Nephron (organoid): ENCODE measurements at regions not wholly inside any gene's neighbourhood (a gene's known extent, or its start where the extent isn't known, plus 50 kb on each side); places are given as distances from the start of the nearest gene placed in this dataset.
A peak's percentile ranks its signal among the peaks of the same experiment; 100 is the strongest.

Experiments
- H3K27ac Mint-ChIP-seq, 3 experiments: 2 replicates each; pipeline ENCODE4 v1.8.0; 2020; ENCODE audit warnings: mixed read lengths in 3 of 3, mild to moderate bottlenecking in 2 of 3, moderate library complexity in 1 of 3
- H3K27me3 Mint-ChIP-seq: 2 replicates; pipeline ENCODE4 v1.8.0; 2021; ENCODE audit warnings: low read depth, mild to moderate bottlenecking, moderate library complexity, mixed read lengths
- H3K36me3 Mint-ChIP-seq: 2 replicates; pipeline ENCODE4 v1.8.0; 2020; ENCODE audit warnings: low read depth, mixed read lengths
- H3K4me1 Mint-ChIP-seq: 2 replicates; pipeline ENCODE4 v1.8.0; 2020; ENCODE audit warnings: mixed read lengths
- H3K4me3 Mint-ChIP-seq, 3 experiments: 2 replicates each; pipeline ENCODE4 v1.8.0; 2020; ENCODE audit warnings: mild to moderate bottlenecking in 3 of 3, mixed read lengths in 3 of 3, moderate library complexity in 2 of 3
- H3K9me3 Mint-ChIP-seq: 2 replicates; pipeline ENCODE4 v1.8.0; 2020; ENCODE audit warnings: mixed read lengths
- TF ChIP-seq, protein P1 (sequence below), 3 experiments: fragments of 200-600 bp; sonication (generic); IDR thresholded peaks; one replicate each; pipeline ENCODE4 v1.5.0; 2021; ENCODE audit warnings: antibody characterized with exemption in 3 of 3; ENCODE audit not compliant: unreplicated experiment in 3 of 3

GRCh38 chr6:79798841-79799240 is 148.5 kb downstream of the ELOVL4 start:
- Mint-ChIP-seq H3K9me3 (no peaks in the 10 kb centered on the region), H3K4me3 (no peak overlapping the region), H3K36me3 (no peaks in the 10 kb centered on the region), H3K27ac (no peak overlapping the region), H3K4me1 (peaks cover 5% of the 10 kb centered on the region), H3K27me3 (no peaks in the 10 kb centered on the region)
- TF ChIP-seq, protein P1, sequence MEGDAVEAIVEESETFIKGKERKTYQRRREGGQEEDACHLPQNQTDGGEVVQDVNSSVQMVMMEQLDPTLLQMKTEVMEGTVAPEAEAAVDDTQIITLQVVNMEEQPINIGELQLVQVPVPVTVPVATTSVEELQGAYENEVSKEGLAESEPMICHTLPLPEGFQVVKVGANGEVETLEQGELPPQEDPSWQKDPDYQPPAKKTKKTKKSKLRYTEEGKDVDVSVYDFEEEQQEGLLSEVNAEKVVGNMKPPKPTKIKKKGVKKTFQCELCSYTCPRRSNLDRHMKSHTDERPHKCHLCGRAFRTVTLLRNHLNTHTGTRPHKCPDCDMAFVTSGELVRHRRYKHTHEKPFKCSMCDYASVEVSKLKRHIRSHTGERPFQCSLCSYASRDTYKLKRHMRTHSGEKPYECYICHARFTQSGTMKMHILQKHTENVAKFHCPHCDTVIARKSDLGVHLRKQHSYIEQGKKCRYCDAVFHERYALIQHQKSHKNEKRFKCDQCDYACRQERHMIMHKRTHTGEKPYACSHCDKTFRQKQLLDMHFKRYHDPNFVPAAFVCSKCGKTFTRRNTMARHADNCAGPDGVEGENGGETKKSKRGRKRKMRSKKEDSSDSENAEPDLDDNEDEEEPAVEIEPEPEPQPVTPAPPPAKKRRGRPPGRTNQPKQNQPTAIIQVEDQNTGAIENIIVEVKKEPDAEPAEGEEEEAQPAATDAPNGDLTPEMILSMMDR (IDR thresholded peaks at IDR 0.05; ENCODE audit: unreplicated experiment in 3 of 3): no peak

GRCh38 chr6:79797912-79798311 is 149.4 kb downstream of the ELOVL4 start:
- Mint-ChIP-seq H3K27me3 (no peaks in the 10 kb centered on the region), H3K36me3 (no peaks in the 10 kb centered on the region), H3K27ac (peak overlapping the region in 2 of 3 experiments; percentile 6 to 15), H3K4me1 (peaks cover 5% of the 10 kb centered on the region), H3K4me3 (no peak overlapping the region), H3K9me3 (no peaks in the 10 kb centered on the region)
- TF ChIP-seq, protein P1 (IDR thresholded peaks at IDR 0.05; ENCODE audit: unreplicated experiment in 3 of 3): no peak

- peak overlapping the region in 2 of 3 experiments; percentile 6 to 15 for H3K27ac Mint-ChIP-seq
- peaks cover 5% of the 10 kb centered on the region for H3K4me1 Mint-ChIP-seq
- TF ChIP-seq, protein P1 (IDR thresholded peaks at IDR 0.05; ENCODE audit: unreplicated experiment in 3 of 3): no peak
- no peaks in the 10 kb centered on the region for H3K36me3 Mint-ChIP-seq
- no peak overlapping the region for H3K4me3 Mint-ChIP-seq
- no peaks in the 10 kb centered on the region for H3K27me3 Mint-ChIP-seq
- H3K9me3 Mint-ChIP-seq: no peaks in the 10 kb centered on the region
These were observed 150.1 kb downstream of the ELOVL4 start for GRCh38 chr6:79797163-79797764.

DNA sequence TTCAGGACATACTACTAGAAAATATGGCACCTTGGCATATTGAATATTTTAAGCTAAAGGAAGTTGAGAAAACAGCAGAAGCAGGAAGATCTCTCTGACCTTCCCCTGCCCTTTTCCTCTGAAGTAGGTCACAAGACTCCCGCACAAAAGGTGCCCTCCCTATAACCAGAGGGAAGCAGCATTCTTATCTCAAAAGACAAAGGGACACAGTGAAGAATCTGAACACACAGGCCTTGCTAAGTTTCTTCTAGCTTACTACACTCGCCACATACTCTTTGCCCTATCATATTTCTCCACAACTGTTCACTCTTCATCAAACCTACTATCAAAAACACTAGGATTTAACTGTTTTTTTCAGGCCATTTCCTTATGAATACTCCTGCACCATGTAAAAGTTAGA is 151.2 kb downstream of the ELOVL4 start:
- H3K27ac Mint-ChIP-seq: no peak overlapping the region
- no peaks in the 10 kb centered on the region for H3K27me3 Mint-ChIP-seq
- H3K36me3 Mint-ChIP-seq: no peaks in the 10 kb centered on the region
- H3K4me3 Mint-ChIP-seq: no peak overlapping the region
- TF ChIP-seq, protein P1 (IDR thresholded peaks at IDR 0.05; ENCODE audit: unreplicated experiment in 3 of 3): no peak
- H3K4me1 Mint-ChIP-seq: peaks cover 5% of the 10 kb centered on the region
- H3K9me3 Mint-ChIP-seq: no peaks in the 10 kb centered on the region

GRCh38 chr6:79789896-79790295 is 157.5 kb downstream of the ELOVL4 start:
- Mint-ChIP-seq H3K36me3 (no peaks in the 10 kb centered on the region), H3K27ac (peak overlapping the region; percentile 59 to 79 (median 72)), H3K9me3 (no peaks in the 10 kb centered on the region), H3K4me1 (no peaks in the 10 kb centered on the region), H3K4me3 (no peak overlapping the region), H3K27me3 (no peaks in the 10 kb centered on the region)
- TF ChIP-seq, protein P1 (IDR thresholded peaks at IDR 0.05; ENCODE audit: unreplicated experiment in 3 of 3): no peak

- H3K4me1 Mint-ChIP-seq: peaks cover 4% of the 10 kb centered on the region
- TF ChIP-seq, protein P1 (IDR thresholded peaks at IDR 0.05; ENCODE audit: unreplicated experiment in 3 of 3): no peak
These were observed 157.6 kb downstream of the SH3BGRL2 start for GRCh38 chr6:79788756-79789155.

More at GRCh38 chr6:79788756-79789155, 157.6 kb downstream of the SH3BGRL2 start:
- no peaks in the 10 kb centered on the region for H3K9me3 Mint-ChIP-seq
- no peak overlapping the region for H3K4me3 Mint-ChIP-seq
- peak overlapping the region; percentile 52 to 79 (median 72) for H3K27ac Mint-ChIP-seq
- H3K36me3 Mint-ChIP-seq: no peaks in the 10 kb centered on the region
- no peaks in the 10 kb centered on the region for H3K27me3 Mint-ChIP-seq
